Brain microvascular endothelial cell (primary cell): ENCODE measurements at regions not wholly inside any gene's neighbourhood (a gene's known extent, or its start where the extent isn't known, plus 50 kb on each side); places are given as distances from the start of the nearest gene placed in this dataset.

ENCODE experiments used
- DNase-seq: peaks from one replicate; pipeline ENCODE4 v3.0.0-alpha.2; 2020
- H3K27ac ChIP-seq: fragments of 250-450 bp; sonication (Bioruptor Pico); 2 replicates; pipeline ENCODE4 v1.5.1; 2020; ENCODE audit warnings: mild to moderate bottlenecking, moderate library complexity
- H3K27me3 ChIP-seq: fragments of 250-450 bp; sonication (Bioruptor Pico); replicated peaks from 2 replicates; pipeline ENCODE4 v1.5.1; 2020; ENCODE audit warnings: mild to moderate bottlenecking
- H3K36me3 ChIP-seq: fragments of 250-450 bp; sonication (Bioruptor Pico); replicated peaks from 2 replicates; pipeline ENCODE4 v1.5.1; 2020; ENCODE audit warnings: mild to moderate bottlenecking
- H3K4me3 ChIP-seq: 2 replicates; pipeline ENCODE4 v1.5.1; 2011; ENCODE audit warnings: low read depth, mild to moderate bottlenecking, control low read depth, low read length, moderate library complexity
- in situ Hi-C: cut with HindIII; loops from 2 replicates; pipeline ENCODE4 v1.10.0; 2017; ENCODE audit warnings: low sequenced_read_pairs, low pct_ligation_motif_present
- TF ChIP-seq, protein P1 (sequence below): IDR thresholded peaks from 2 replicates; pipeline ENCODE4 v1.5.1; 2011; ENCODE audit warnings: low read depth, mild to moderate bottlenecking, moderate library complexity, low read length, control low read depth, inconsistent platforms; ENCODE audit errors: missing control alignments

DNA sequence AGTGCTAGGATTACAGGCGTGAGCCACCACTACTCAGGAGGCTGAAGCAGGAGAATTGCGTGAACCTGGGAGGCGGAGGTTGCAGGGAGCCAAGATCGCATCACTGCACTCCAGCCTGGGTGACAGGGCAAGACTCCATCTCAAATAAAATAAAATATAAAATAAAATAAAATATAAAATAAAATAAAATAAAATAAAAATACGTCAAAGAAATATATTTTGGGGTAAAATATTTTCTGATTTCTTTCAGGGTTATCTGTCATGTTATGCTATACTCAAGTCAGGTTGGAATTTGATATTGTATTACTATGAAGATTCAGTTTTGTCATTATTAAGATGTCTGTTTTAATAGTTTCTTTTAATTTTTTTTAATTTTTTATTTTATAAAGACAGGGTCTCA is 99.4 kb upstream of the GHITM start:
- TF ChIP-seq, protein P1, sequence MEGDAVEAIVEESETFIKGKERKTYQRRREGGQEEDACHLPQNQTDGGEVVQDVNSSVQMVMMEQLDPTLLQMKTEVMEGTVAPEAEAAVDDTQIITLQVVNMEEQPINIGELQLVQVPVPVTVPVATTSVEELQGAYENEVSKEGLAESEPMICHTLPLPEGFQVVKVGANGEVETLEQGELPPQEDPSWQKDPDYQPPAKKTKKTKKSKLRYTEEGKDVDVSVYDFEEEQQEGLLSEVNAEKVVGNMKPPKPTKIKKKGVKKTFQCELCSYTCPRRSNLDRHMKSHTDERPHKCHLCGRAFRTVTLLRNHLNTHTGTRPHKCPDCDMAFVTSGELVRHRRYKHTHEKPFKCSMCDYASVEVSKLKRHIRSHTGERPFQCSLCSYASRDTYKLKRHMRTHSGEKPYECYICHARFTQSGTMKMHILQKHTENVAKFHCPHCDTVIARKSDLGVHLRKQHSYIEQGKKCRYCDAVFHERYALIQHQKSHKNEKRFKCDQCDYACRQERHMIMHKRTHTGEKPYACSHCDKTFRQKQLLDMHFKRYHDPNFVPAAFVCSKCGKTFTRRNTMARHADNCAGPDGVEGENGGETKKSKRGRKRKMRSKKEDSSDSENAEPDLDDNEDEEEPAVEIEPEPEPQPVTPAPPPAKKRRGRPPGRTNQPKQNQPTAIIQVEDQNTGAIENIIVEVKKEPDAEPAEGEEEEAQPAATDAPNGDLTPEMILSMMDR = no peak

DNA sequence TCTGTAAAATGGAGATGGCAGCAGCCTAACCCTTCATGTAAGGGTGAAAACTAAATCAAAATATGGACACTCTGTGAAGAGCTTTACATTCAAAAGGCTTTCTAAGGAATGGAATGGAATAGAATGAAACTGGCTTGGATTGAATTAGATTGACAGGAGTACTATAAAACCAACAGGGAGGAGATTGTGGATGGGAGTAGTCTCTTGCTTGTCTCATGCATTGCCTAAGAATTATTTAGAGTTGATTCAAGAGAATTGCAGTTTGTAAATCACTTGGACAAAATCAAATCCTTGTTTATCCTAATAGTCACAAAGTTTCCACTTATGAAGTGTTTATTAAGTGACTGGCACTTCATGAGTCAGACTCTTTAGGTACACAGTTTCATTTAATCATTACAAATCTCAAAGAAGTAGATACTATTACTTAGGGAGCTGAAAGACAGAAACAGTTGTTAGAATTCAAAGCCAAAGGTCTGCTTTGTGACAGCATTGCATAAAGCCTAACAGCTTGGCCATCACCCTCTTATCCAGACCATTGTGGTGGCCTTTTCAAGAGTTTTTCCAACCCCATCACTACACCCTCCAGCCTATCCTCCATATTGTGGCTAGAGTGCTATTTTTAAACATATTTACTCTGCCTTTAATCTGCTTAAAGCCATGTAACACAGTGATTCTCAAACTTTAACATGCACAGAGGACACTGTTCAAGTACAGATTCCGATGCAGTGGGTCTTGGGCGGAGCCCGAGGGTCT is 91.9 kb upstream of the GHITM start:
- no peak overlapping the region for H3K4me3 ChIP-seq
- DNase-seq = no peak
- no peaks in the 10 kb centered on the region for H3K36me3 ChIP-seq
- no peaks in the 10 kb centered on the region for H3K27me3 ChIP-seq
- TF ChIP-seq, protein P1 = no peak
- in situ Hi-C loops = no loop called here
- H3K27ac ChIP-seq = no peak overlapping the region

More for the DNA sequence above, 99.4 kb upstream of the GHITM start:
- Histone ChIP-seq H3K27me3 (no peaks in the 10 kb centered on the region), H3K27ac (no peak overlapping the region), H3K4me3 (no peak overlapping the region), H3K36me3 (no peaks in the 10 kb centered on the region)
- no peak for DNase-seq
- in situ Hi-C loops = no loop called here

DNA sequence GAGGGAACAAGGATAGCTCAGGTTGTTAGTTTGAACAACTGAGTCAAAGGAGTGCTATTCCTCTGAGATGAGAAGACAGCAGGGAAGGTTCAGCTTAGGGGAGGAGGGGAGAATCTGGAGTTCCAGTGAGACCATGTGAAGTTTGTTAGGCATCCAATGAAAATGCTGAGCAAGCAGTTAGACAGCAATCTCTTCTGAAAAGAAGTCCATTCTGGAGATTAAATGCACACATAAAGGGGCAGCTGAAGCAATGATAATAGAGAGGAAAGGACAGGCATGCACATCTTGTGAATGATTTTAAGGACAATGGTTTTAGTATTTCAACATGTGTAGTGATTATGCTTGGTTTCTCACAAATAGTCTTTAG is 89.7 kb upstream of the GHITM start:
- H3K4me3 ChIP-seq = no peak overlapping the region
- in situ Hi-C loops = no loop called here
- TF ChIP-seq, protein P1 = no peak
- H3K27ac ChIP-seq = no peak overlapping the region
- DNase-seq = no peak
- H3K27me3 ChIP-seq = no peaks in the 10 kb centered on the region
- no peaks in the 10 kb centered on the region for H3K36me3 ChIP-seq

DNA sequence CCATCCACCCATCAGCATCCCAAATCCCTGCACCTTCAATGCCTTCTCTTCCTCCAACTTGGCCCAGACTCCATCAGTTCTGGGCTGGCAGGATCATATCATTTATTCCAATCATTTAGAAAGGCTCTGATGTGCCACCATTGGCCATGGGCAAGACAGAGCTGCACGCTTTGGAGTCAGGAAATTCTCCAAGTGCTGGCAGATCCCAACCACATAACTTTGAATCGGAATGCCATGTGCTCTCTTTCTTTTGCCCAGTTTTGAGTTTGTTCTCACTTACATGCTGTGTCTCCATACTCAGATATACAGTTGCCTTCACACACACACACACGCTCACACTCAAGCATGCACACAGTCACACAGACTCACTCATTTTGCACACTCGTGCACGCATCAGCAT is 85.7 kb upstream of the GHITM start:
- in situ Hi-C loops = no loop called here

DNA sequence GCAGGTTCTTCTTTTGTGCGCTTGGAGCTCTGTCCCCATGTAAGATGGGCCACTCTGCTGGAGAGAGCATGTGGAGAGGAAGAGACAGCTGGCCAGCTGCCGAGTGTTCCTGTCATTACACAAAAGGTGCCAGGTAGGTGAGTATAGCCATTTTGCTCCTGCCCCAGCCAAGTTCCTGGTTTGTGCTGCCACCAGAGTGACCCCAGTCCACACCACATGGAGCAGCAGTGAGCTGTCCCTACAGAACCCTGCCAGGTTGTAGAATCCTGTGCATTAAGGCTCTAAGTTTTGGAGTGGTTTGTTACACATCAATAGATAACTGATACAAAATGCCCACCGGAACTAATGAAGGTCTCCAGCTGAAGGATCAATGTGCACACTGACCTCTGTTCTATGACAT is 84.6 kb upstream of the GHITM start:
- TF ChIP-seq, protein P1 = no peak
- in situ Hi-C loops = no loop called here
- no peak for DNase-seq
- Histone ChIP-seq H3K27me3 (no peaks in the 10 kb centered on the region), H3K27ac (no peak overlapping the region), H3K4me3 (no peak overlapping the region), H3K36me3 (no peaks in the 10 kb centered on the region)

More for the DNA sequence above, 85.7 kb upstream of the GHITM start:
- Histone ChIP-seq H3K4me3 (no peak overlapping the region), H3K27ac (no peak overlapping the region), H3K36me3 (no peaks in the 10 kb centered on the region), H3K27me3 (no peaks in the 10 kb centered on the region)
- TF ChIP-seq, protein P1 = no peak
- no peak for DNase-seq

DNA sequence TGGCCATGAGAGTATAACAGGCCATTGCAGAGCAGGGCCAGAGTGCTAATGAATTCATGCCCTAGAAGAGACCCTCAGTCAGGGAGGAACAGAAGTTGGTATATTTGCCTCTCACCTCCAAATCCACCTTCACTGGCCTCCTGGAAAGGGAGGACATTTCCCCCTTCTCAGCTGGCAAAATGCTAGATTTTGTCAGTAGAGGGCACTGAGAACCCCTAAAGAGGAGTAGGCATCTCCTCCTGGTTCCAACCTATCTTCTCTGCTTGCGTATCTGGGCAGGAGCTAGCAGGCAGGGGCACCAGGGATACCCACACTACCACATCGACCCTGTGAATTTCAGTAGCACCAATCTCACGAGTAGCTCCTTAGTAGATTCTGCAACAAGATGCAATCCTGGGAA is 79.8 kb upstream of the GHITM start:
- in situ Hi-C loops = no loop called here
- Histone ChIP-seq H3K36me3 (no peaks in the 10 kb centered on the region), H3K27me3 (no peaks in the 10 kb centered on the region), H3K4me3 (no peak overlapping the region), H3K27ac (no peak overlapping the region)
- TF ChIP-seq, protein P1 = no peak
- no peak for DNase-seq
